Mesodermal cell (in vitro differentiated cells): ENCODE measurements at regions not wholly inside any gene's neighbourhood (a gene's known extent, or its start where the extent isn't known, plus 50 kb on each side); places are given as distances from the start of the nearest gene placed in this dataset.
"Not testable (repeated sequence)": the region's sequence is repeated elsewhere in the genome, so short reads cannot be mapped to it uniquely, and the experiment has no call there.

Experiments used
- H3K27ac ChIP-seq: 2 replicates; pipeline ENCODE4 v1.7.0; 2013; ENCODE audit warnings: mild to moderate bottlenecking, low read depth, low read length, moderate library complexity; ENCODE audit not compliant: severe bottlenecking
- H3K36me3 ChIP-seq: 2 replicates; pipeline ENCODE4 v1.7.1; 2013; ENCODE audit warnings: mild to moderate bottlenecking, low read length, moderate library complexity; ENCODE audit not compliant: control insufficient read depth, insufficient read depth
- H3K4me1 ChIP-seq: one replicate; pipeline ENCODE4 v1.7.1; 2013; ENCODE audit warnings: mild to moderate bottlenecking, low read length; ENCODE audit not compliant: insufficient read depth, control insufficient read depth, poor library complexity, severe bottlenecking
- H3K4me3 ChIP-seq: 2 replicates; pipeline ENCODE4 v1.7.0; 2013; ENCODE audit warnings: low read length, control low read depth, mild to moderate bottlenecking; ENCODE audit not compliant: insufficient read depth, poor library complexity, severe bottlenecking; ENCODE audit errors: extremely low read depth
- H3K9me3 ChIP-seq: 2 replicates; pipeline ENCODE4 v1.7.1; 2013; ENCODE audit warnings: mild to moderate bottlenecking, low read length, moderate library complexity; ENCODE audit not compliant: control insufficient read depth
- WGBS, 2 experiments: methylation state at CpG; one replicate each; pipeline ENCODE4 v1.1.5; 2013; ENCODE audit warnings: missing lambda C conversion rate in 2 of 2; ENCODE audit not compliant: insufficient coverage in 2 of 2; 5-methylcytosine and 5-hydroxymethylcytosine counted together

DNA sequence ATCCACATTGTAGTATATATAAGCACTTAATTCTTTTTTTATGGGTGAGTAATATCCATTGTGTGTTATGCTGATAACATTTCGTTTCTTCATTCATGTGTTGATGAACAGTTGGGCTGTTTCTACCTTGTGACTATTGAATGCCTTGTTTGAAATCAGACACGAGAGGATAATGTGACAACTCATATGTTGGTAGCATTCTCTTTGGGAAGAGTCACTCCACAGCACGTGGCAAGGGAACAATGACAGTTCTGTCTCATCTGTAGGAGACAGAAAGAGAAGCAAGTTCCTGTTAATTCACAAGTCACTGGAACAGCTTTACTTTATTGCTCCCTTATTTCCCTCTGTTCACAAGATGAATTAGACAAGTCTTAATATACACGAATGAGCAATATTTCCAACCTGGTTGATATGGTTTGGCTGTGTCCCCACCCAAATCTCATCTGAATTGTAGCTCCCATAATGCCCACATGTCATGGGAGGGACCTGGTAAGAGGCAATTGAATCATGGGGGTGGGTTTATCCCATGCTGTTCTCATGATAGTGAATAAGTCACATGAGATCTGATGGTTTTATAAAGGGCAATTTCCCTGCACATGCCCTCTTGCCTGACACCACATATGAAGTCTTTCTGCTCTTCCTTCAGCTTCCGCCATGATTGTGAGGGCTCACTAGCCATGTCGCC is 125.3 kb downstream of the SEC23IP start:
- Histone ChIP-seq H3K27ac (no peak overlapping the region), H3K4me3 (no peak overlapping the region), H3K36me3 (no peaks in the 10 kb centered on the region), H3K9me3 (no peaks in the 10 kb centered on the region), H3K4me1 (no peaks in the 10 kb centered on the region)
- 58 to 72% methylated on average over 4 to 5 of the region's 6 CpGs for WGBS, 2 experiments

DNA sequence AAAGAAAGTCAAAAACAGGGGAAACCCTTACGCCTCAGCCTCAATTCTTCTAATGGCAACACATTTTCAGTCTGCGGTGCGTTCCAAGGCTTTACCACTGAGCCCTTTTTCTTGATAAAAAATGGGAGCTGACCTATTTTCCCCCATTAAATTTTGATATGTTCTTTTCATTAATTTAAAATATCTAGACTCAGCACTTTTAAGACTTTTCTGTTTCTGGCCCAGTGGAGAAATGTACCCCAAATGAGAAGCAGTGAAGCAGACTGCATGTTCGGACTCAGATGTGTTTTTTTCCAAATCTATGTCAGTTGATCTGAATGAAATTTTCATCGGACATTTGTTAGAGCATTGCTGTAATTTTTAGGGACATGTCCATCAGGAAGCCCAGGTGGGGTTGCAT is 126.2 kb downstream of the SEC23IP start:
- Histone ChIP-seq H3K4me1 (no peaks in the 10 kb centered on the region), H3K36me3 (no peaks in the 10 kb centered on the region), H3K9me3 (no peaks in the 10 kb centered on the region), H3K4me3 (no peak overlapping the region), H3K27ac (no peak overlapping the region)
- 80 to 100% methylated on average over 3 to 5 of the region's 5 CpGs for WGBS, 2 experiments

DNA sequence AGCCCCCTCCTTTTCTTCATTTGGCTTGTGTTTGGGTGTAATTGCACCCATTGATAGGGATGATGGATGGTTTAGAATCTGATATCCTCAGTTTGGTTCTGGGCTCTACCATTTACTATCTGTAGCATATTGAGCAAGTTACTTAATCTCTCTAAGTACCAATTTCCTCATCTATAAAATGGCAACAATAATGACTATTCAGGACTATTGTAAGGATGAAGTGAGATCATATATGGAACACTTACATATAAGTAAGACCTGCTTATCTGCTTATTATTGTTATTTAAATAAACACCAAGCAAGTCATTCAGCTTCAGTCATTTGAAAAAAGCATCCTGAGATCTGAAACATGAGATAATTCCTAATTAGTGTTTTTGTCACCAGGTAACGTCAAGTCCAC is 127.0 kb downstream of the SEC23IP start:
- H3K9me3 ChIP-seq, result no peaks in the 10 kb centered on the region
- 100% methylated on average over 1 of the region's 1 CpG; no CpG with 5 or more reads in 1 of the 2 experiments for WGBS, 2 experiments
- H3K4me1 ChIP-seq, result no peaks in the 10 kb centered on the region
- no peaks in the 10 kb centered on the region for H3K36me3 ChIP-seq
- H3K27ac ChIP-seq, result no peak overlapping the region
- no peak overlapping the region for H3K4me3 ChIP-seq

DNA sequence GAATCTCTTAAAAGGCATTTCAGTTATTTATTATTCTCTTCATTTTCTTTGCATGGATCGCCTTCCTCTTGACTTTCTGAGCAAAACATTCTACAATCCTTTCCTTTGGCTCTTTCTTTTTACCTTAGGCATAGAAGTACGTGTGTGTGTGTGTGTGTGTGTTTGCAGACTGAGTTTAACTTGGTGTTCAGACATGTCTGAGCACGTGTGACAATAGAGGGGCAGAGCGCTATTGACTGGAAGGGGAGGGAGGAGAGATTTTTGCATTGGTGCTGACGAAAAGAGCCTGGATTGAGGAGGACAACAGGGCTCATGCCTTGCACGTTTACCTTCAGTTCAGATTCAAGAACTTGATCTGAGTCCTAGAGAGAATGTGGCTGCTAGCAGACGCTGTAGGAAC is 129.8 kb downstream of the SEC23IP start:
- Histone ChIP-seq H3K36me3 (no peaks in the 10 kb centered on the region), H3K4me3 (no peak overlapping the region), H3K27ac (no peak overlapping the region), H3K9me3 (no peaks in the 10 kb centered on the region), H3K4me1 (no peaks in the 10 kb centered on the region)
- 79 to 83% methylated on average over 5 to 6 of the region's 7 CpGs for WGBS, 2 experiments

DNA sequence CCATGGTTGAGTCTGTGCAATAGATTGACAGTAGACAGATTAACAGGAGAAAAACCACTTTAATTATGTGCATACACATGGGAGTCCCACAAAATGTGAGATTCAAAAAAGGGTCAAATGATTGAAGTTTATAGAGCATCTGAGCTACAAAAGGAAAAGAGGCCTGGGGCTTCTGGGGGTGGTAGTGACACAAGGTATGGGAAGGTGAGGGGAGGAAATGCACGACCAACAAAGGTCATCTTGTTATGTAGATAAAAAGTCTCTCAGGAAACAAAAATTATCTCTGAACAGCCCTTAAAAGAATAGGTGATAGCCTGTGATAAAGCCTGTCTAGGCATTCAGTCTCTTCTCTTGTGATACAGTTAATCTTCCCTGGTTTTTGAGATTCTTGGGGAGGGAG is 141.7 kb downstream of the SEC23IP start:
- H3K27ac ChIP-seq, result no peak overlapping the region
- no peaks in the 10 kb centered on the region for H3K4me1 ChIP-seq
- H3K36me3 ChIP-seq, result no peaks in the 10 kb centered on the region
- H3K4me3 ChIP-seq, result no peak overlapping the region
- H3K9me3 ChIP-seq, result no peaks in the 10 kb centered on the region
- no CpG with 5 or more reads among the region's 1 CpG for WGBS, 2 experiments

DNA sequence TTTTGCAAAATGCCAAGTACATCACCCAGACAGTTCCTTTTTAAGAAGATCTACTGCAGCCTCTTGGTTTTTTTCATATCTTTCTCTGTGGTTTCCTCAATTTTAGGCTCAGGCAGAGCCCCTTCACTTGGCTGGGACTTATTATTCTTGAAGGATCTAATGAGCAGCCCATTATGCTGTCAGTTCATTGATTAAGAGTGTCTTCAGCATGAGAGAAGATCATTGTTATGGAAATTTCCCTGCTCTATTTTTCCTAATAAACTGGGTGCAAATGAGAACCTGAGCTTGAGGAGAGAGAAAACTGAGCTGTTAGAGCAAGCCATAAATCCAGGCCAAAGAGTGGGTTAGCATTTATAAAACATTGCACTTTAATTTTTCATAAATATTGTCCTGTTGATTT is 146.5 kb downstream of the SEC23IP start:
- no peak overlapping the region for H3K27ac ChIP-seq
- H3K4me3 ChIP-seq, result no peak overlapping the region
- H3K4me1 ChIP-seq, result no peaks in the 10 kb centered on the region
- no peaks in the 10 kb centered on the region for H3K36me3 ChIP-seq
- H3K9me3 ChIP-seq, result no peaks in the 10 kb centered on the region

DNA sequence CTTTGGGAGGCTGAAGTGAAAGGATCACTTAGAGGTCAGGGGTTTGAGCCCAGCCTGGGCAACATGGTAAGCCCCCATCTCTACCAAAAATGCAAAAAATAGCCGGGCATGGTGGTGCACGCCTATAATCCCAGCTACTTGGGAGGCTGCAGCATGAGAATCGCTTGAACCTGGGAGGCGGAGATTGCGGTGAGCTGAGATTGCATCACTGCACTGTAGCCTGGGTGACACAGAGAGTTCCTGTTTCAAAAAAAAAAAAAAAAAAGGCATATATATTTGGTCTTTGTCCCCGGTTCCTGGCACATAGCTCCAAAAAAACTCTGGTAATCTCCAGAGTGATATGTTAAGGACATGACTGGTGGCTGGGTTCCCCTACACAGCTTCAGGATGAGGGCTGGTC is 147.3 kb downstream of the SEC23IP start:
- WGBS, 2 experiments, result 88 to 96% methylated on average over 5 of the region's 6 CpGs
- H3K4me1 ChIP-seq, result no peaks in the 10 kb centered on the region

DNA sequence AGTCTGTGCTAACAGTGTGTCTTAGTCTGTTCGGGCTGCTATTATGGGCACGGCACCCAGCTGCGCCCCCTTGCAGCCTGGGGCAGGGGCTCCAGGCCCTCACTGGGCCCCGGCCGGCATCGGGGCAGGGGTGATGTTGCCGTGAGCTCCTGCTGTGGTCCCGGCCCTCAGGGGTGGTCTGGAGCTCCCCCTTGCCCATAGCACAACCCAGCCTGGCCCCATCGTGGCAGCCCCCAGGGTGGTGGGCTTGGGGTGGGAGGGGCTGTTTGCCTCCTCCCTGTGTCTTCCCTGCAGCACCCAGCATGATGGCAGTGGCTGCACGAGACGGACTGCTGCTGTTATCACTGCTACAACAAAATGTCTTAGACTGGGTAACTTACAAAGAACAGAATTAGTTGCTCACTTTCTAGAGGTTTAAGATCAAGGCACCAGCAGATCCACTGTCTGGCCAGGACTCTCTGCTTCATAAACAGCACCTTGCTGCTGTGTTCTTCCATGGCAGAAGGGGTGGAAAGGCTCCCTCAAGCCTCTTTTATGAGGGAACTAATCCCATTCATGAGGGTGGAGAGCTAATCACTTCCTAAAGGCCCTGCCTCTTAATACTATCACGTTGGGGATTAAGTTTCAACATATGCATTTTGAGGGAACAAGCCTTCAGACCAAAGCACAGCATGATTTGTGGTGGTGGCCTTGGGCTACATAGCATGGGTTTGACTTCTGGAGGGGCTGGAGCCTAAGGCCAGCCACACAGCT is 149.5 kb downstream of the SEC23IP start:
- H3K4me1 ChIP-seq, result no peaks in the 10 kb centered on the region
- H3K36me3 ChIP-seq, result no peaks in the 10 kb centered on the region
- no peak overlapping the region for H3K4me3 ChIP-seq
- WGBS, 2 experiments, result 79 to 94% methylated on average over 7 to 8 of the region's 12 CpGs
- no peak overlapping the region for H3K27ac ChIP-seq
- no peaks in the 10 kb centered on the region for H3K9me3 ChIP-seq

More for the DNA sequence above, 147.3 kb downstream of the SEC23IP start:
- Histone ChIP-seq H3K27ac (no peak overlapping the region), H3K36me3 (no peaks in the 10 kb centered on the region), H3K4me3 (no peak overlapping the region), H3K9me3 (no peaks in the 10 kb centered on the region)

DNA sequence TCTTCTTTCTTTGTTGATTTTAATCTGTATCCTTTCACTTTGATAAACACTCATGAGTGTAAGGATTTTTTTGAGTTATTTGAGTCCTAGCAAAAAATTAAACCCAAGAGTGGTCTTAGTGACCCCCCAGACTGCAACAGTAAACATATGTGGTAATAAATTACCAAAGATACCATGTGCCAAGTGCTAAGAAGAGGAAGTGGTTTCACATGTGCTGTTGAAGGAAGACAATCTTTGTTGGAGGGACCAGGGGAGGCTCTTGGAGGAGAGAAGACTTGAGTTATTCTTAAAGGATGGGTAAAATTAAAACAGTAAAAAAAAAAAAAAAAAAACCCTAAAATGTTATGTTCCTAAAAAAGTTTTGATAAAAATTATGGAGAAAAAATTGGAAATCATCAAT is 150.2 kb downstream of the SEC23IP start:
- Histone ChIP-seq H3K9me3 (no peaks in the 10 kb centered on the region), H3K4me3 (no peak overlapping the region), H3K4me1 (no peaks in the 10 kb centered on the region), H3K27ac (no peak overlapping the region), H3K36me3 (no peaks in the 10 kb centered on the region)

DNA sequence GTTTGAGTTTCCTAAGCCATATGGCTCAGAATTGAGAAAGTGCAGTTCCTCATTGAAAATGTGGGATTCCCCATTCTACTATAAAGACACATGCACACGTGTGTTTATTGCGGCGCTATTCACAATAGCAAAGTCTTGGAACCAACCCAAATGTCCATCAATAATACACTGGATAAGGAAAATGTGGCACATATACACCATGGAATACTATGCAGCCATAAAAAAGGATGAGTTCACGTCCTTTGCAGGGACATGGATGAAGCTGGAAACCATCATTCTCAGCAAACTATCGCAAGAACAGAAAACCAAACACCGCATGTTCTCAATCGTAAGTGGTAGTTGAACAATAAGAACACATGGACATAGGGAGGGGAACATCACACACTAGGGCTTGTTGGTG is 154.8 kb downstream of the SEC23IP start:
- 78 to 96% methylated on average over 3 to 5 of the region's 7 CpGs for WGBS, 2 experiments

DNA sequence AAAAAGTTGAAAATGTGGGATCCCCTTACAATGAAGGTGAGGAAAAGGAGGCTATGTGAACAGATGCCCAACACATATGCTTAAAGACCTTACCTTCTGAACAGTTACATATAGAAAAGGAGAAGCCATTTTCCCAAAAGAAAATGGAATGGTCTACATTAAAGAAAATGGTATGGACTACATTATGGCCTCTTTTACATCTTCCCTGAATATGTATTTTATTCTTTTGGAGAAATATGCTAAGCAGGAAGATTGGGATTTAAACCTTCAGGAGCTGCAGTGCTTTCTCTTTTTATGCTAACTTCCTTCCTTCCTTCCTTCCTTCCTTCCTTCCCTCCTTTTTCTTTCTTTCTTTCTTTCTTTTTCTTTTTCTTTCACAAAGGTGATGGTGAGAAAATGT is 155.4 kb downstream of the SEC23IP start:
- H3K36me3 ChIP-seq, result no peaks in the 10 kb centered on the region
- H3K9me3 ChIP-seq, result no peaks in the 10 kb centered on the region
- H3K27ac ChIP-seq, result no peak overlapping the region
- no peaks in the 10 kb centered on the region for H3K4me1 ChIP-seq
- no peak overlapping the region for H3K4me3 ChIP-seq

More for the DNA sequence above, 154.8 kb downstream of the SEC23IP start:
- not testable (repeated sequence) for H3K4me1 ChIP-seq, H3K36me3 ChIP-seq, H3K9me3 ChIP-seq, H3K27ac ChIP-seq, H3K4me3 ChIP-seq
